Fibroblast of lung (primary cell): ENCODE measurements at regions not wholly inside any gene's neighbourhood (a gene's known extent, or its start where the extent isn't known, plus 50 kb on each side); places are given as distances from the start of the nearest gene placed in this dataset.

ENCODE experiments used
- DNase-seq, 2 donors: peaks; one replicate each; pipeline versions ENCODE4 v3.0.0 to v3.0.0-alpha.2; 2010; ENCODE audit warnings: low read depth in 2 of 2
- H2AFZ ChIP-seq: 2 replicates; pipeline ENCODE4 v1.5.1; 2012; ENCODE audit warnings: low read length, control low read depth, inconsistent platforms
- H3K27ac ChIP-seq: 2 replicates; pipeline ENCODE4 v1.5.1; 2011; ENCODE audit warnings: low read length, control low read depth; ENCODE audit not compliant: insufficient read depth
- H3K27me3 ChIP-seq: 2 replicates; pipeline ENCODE4 v1.5.1; 2011; ENCODE audit warnings: mild to moderate bottlenecking, low read length; ENCODE audit not compliant: control insufficient read depth, insufficient read depth
- H3K36me3 ChIP-seq: 2 replicates; pipeline ENCODE4 v1.5.1; 2011; ENCODE audit warnings: low read length; ENCODE audit not compliant: control insufficient read depth, insufficient read depth
- H3K4me1 ChIP-seq: 2 replicates; pipeline ENCODE4 v1.5.1; 2011; ENCODE audit warnings: low read length; ENCODE audit not compliant: control insufficient read depth, insufficient read depth; ENCODE audit errors: extremely low read depth
- H3K4me2 ChIP-seq: 2 replicates; pipeline ENCODE4 v1.5.1; 2011; ENCODE audit warnings: low read length, control low read depth; ENCODE audit not compliant: insufficient read depth; ENCODE audit errors: extremely low read depth
- H3K4me3 ChIP-seq, 4 experiments: fragments of 200-600 bp in 1 of 4; sonication (generic) in 1 of 4; replicated peaks in 1 of 4; 2 replicates each; pipeline ENCODE4 v1.5.1; 2011 to 2016; ENCODE audit warnings: low read length in 4 of 4, low read depth in 3 of 4, mild to moderate bottlenecking in 3 of 4, control low read depth in 2 of 4, inconsistent platforms in 1 of 4, mixed read lengths in 1 of 4; ENCODE audit not compliant: insufficient read depth in 1 of 4; ENCODE audit errors: control extremely low read depth in 1 of 4
- H3K79me2 ChIP-seq: 2 replicates; pipeline ENCODE4 v1.5.1; 2012; ENCODE audit warnings: mild to moderate bottlenecking, low read length, inconsistent platforms; ENCODE audit not compliant: control insufficient read depth, insufficient read depth
- H3K9ac ChIP-seq: 2 replicates; pipeline ENCODE4 v1.5.1; 2011; ENCODE audit warnings: mild to moderate bottlenecking, low read length, control low read depth; ENCODE audit not compliant: insufficient read depth
- H3K9me3 ChIP-seq: 2 replicates; pipeline ENCODE4 v1.5.1; 2012; ENCODE audit warnings: low read depth, low read length; ENCODE audit not compliant: control insufficient read depth, insufficient read depth
- H4K20me1 ChIP-seq: 2 replicates; pipeline ENCODE4 v1.5.1; 2011; ENCODE audit warnings: low read length; ENCODE audit not compliant: control insufficient read depth, insufficient read depth; ENCODE audit errors: extremely low read depth
- EZH2 ChIP-seq: IDR thresholded peaks from 2 replicates; pipeline ENCODE4 v1.5.1; 2012; ENCODE audit warnings: low read length, control low read depth, mild to moderate bottlenecking; ENCODE audit errors: missing control alignments
- TF ChIP-seq, protein P1 (sequence below), 2 donors: IDR thresholded peaks in 1 of 2; conservative IDR thresholded peaks in 1 of 2; 1 replicate in 1 of 2; 2 replicates in 1 of 2; pipeline ENCODE4 v1.5.1; 2011 to 2012; ENCODE audit warnings: low read length in 2 of 2, control low read depth in 1 of 2, inconsistent platforms in 1 of 2, low read depth in 1 of 2, mild to moderate bottlenecking in 1 of 2

DNA sequence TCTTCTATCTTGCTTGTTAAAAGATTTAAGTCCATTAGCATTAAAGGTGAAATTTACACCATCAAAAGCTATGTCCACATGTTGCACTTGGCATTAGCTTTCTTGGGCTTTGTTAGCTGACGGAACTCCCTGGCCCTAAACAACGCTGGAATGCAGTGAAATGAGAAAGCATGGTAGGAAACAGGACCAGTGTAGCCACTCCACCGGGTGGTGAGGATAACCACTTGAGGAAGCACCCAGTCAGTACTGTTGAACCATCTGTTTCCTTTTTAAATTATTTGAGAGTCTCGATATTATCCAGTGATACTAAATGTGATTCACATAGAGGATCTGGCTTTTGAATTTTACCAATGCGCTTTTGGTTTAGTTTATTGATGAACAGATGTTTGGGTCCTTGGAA lies 374.9 kb upstream of the NOX3 start:
- no peak for TF ChIP-seq EZH2
- TF ChIP-seq, protein P1, sequence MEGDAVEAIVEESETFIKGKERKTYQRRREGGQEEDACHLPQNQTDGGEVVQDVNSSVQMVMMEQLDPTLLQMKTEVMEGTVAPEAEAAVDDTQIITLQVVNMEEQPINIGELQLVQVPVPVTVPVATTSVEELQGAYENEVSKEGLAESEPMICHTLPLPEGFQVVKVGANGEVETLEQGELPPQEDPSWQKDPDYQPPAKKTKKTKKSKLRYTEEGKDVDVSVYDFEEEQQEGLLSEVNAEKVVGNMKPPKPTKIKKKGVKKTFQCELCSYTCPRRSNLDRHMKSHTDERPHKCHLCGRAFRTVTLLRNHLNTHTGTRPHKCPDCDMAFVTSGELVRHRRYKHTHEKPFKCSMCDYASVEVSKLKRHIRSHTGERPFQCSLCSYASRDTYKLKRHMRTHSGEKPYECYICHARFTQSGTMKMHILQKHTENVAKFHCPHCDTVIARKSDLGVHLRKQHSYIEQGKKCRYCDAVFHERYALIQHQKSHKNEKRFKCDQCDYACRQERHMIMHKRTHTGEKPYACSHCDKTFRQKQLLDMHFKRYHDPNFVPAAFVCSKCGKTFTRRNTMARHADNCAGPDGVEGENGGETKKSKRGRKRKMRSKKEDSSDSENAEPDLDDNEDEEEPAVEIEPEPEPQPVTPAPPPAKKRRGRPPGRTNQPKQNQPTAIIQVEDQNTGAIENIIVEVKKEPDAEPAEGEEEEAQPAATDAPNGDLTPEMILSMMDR (conservative IDR thresholded peaks at IDR 0.05 in 1 of 2, IDR thresholded peaks at IDR 0.05 in 1 of 2; ENCODE audit: low read depth in 1 of 2, low read length in 2 of 2), result no peak
- Histone ChIP-seq H3K4me3 (no peak overlapping the region), H3K9me3 (no peaks in the 10 kb centered on the region), H3K9ac (no peak overlapping the region), H3K4me1 (no peaks in the 10 kb centered on the region), H3K79me2 (no peaks in the 10 kb centered on the region), H4K20me1 (no peaks in the 10 kb centered on the region), H3K4me2 (no peak overlapping the region), H3K27ac (no peak overlapping the region), H2AFZ (no peak overlapping the region), H3K36me3 (no peaks in the 10 kb centered on the region), H3K27me3 (no peaks in the 10 kb centered on the region)
- DNase-seq, result no peak

DNA sequence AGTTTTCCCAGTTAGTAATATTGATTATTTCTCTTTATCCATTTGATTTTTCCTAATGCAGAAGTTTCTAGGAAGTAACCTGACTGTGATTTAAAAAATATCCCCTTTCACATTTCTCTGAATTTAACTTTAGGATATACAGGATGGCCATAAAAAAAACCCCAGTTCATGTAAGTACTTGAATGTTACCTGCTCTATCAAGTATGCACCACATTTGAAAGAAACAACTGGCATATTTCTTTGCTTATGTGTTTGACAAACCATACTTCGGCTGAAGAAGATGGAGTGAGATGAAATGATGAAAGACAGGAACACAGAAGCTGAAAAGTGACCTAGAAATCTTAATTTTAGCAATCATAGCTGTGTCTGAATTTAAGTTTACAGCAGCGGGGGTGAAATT lies 374.0 kb upstream of the NOX3 start:
- no peak overlapping the region for H3K4me3 ChIP-seq
- H3K9ac ChIP-seq, result no peak overlapping the region
- no peak for DNase-seq
- no peaks in the 10 kb centered on the region for H4K20me1 ChIP-seq
- no peaks in the 10 kb centered on the region for H3K9me3 ChIP-seq
- no peaks in the 10 kb centered on the region for H3K36me3 ChIP-seq
- no peaks in the 10 kb centered on the region for H3K4me1 ChIP-seq
- no peak overlapping the region for H2AFZ ChIP-seq
- no peak overlapping the region for H3K27ac ChIP-seq
- H3K79me2 ChIP-seq, result no peaks in the 10 kb centered on the region
- TF ChIP-seq, protein P1 (conservative IDR thresholded peaks at IDR 0.05 in 1 of 2, IDR thresholded peaks at IDR 0.05 in 1 of 2; ENCODE audit: low read depth in 1 of 2, low read length in 2 of 2), result no peak
- TF ChIP-seq EZH2, result no peak
- H3K27me3 ChIP-seq, result no peaks in the 10 kb centered on the region
- no peak overlapping the region for H3K4me2 ChIP-seq

DNA sequence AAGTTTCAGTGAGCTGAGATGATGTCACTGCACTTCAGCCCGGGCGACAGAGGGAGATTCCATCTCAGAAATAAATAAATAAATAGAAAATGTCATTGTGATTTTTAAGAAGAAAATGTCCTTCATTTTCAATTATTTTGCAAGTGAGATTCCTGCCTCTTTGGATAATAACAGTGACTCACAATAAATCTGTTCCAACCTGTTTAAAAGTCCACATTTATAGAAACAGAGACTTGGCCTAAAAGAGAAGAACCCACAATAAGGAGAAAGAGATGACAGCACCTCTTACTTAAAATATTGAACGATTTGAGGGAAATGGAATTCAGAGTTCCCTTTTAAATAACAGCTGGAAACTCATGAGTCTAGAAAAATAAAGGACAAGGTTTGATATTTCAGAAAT lies 373.4 kb upstream of the NOX3 start:
- H3K9me3 ChIP-seq, result no peaks in the 10 kb centered on the region
- no peaks in the 10 kb centered on the region for H3K79me2 ChIP-seq
- DNase-seq, result no peak
- H3K4me1 ChIP-seq, result no peaks in the 10 kb centered on the region
- no peak overlapping the region for H3K4me3 ChIP-seq
- no peak overlapping the region for H2AFZ ChIP-seq
- no peaks in the 10 kb centered on the region for H3K27me3 ChIP-seq
- no peaks in the 10 kb centered on the region for H3K36me3 ChIP-seq
- no peaks in the 10 kb centered on the region for H4K20me1 ChIP-seq
- TF ChIP-seq, protein P1 (conservative IDR thresholded peaks at IDR 0.05 in 1 of 2, IDR thresholded peaks at IDR 0.05 in 1 of 2; ENCODE audit: low read depth in 1 of 2, low read length in 2 of 2), result no peak
- TF ChIP-seq EZH2, result no peak
- H3K4me2 ChIP-seq, result no peak overlapping the region
- no peak overlapping the region for H3K27ac ChIP-seq
- no peak overlapping the region for H3K9ac ChIP-seq
